ENCODE measurements at regions not wholly inside any gene's neighbourhood (a gene's known extent, or its start where the extent isn't known, plus 50 kb on each side); places are given as distances from the start of the nearest gene placed in this dataset.

GRCh38 chr5:114935490-114935889 is 234.2 kb downstream of the TRIM36 start:
- Histone ChIP-seq H3K79me2 (ENCODE audit: low read length) (no peaks in the 10 kb centered on the region), H3K36me3 (replicated peaks; ENCODE audit: insufficient read depth, low read length) (no peaks in the 10 kb centered on the region), H3K9ac (ENCODE audit: low read length) (no peak overlapping the region), H3K4me3 (ENCODE audit: low read length) (no peak overlapping the region), H3K4me1 (ENCODE audit: low read length) (no peaks in the 10 kb centered on the region), H4K20me1 (ENCODE audit: insufficient read depth, low read length) (no peaks in the 10 kb centered on the region), H3K9me3 (replicated peaks; ENCODE audit: insufficient read depth, low read length) (no peaks in the 10 kb centered on the region), H2AFZ (ENCODE audit: low read length) (no peak overlapping the region), H3K9me2 (replicated peaks; ENCODE audit: insufficient read depth, low read length) (no peaks in the 10 kb centered on the region), H3K27ac (ENCODE audit: low read length) (no peak overlapping the region), H3F3A (ENCODE audit: insufficient read depth, low read length) (no peaks in the 10 kb centered on the region), H3K4me2 (ENCODE audit: low read depth, low read length) (no peak overlapping the region), H3K27me3 (replicated peaks; ENCODE audit: insufficient read depth, low read length) (no peaks in the 10 kb centered on the region)
- TF ChIP-seq EZH2phosphoT487 (IDR thresholded peaks at IDR 0.05; ENCODE audit: low read length) (no peak), EZH2 (optimal IDR thresholded peaks at IDR 0.05; ENCODE audit: low read depth, low read length) (no peak), CTCF (IDR thresholded peaks at IDR 0.05; ENCODE audit: low read length) (no peak)
- no peak for DNase-seq

- H3K9ac ChIP-seq (ENCODE audit: low read length), result no peak overlapping the region
Observed at GRCh38 chr5:114928644-114929462, 240.9 kb downstream of the TRIM36 start.

GRCh38 chr5:114924769-114925168 is 244.9 kb downstream of the TRIM36 start:
- H3K9me2 ChIP-seq (replicated peaks; ENCODE audit: insufficient read depth, low read length), result no peaks in the 10 kb centered on the region
- no peak overlapping the region for H3K27ac ChIP-seq (ENCODE audit: low read length)
- H3K79me2 ChIP-seq (ENCODE audit: low read length), result no peaks in the 10 kb centered on the region
- no peaks in the 10 kb centered on the region for H3F3A ChIP-seq (ENCODE audit: insufficient read depth, low read length)
- TF ChIP-seq CTCF (IDR thresholded peaks at IDR 0.05; ENCODE audit: low read length) (no peak), EZH2phosphoT487 (IDR thresholded peaks at IDR 0.05; ENCODE audit: low read length) (no peak), EZH2 (optimal IDR thresholded peaks at IDR 0.05; ENCODE audit: low read depth, low read length) (no peak)
- no peaks in the 10 kb centered on the region for H4K20me1 ChIP-seq (ENCODE audit: insufficient read depth, low read length)
- no peak overlapping the region for H3K9ac ChIP-seq (ENCODE audit: low read length)
- DNase-seq, result no peak
- no peak overlapping the region for H2AFZ ChIP-seq (ENCODE audit: low read length)
- no peaks in the 10 kb centered on the region for H3K27me3 ChIP-seq (replicated peaks; ENCODE audit: insufficient read depth, low read length)
- no peak overlapping the region for H3K4me3 ChIP-seq (ENCODE audit: low read length)
- no peaks in the 10 kb centered on the region for H3K36me3 ChIP-seq (replicated peaks; ENCODE audit: insufficient read depth, low read length)
- H3K9me3 ChIP-seq (replicated peaks; ENCODE audit: insufficient read depth, low read length), result no peaks in the 10 kb centered on the region
- H3K4me1 ChIP-seq (ENCODE audit: low read length), result no peaks in the 10 kb centered on the region
- H3K4me2 ChIP-seq (ENCODE audit: low read depth, low read length), result no peak overlapping the region

More at GRCh38 chr5:114928644-114929462, 240.9 kb downstream of the TRIM36 start:
- Histone ChIP-seq H3K79me2 (ENCODE audit: low read length) (no peaks in the 10 kb centered on the region), H4K20me1 (ENCODE audit: insufficient read depth, low read length) (no peaks in the 10 kb centered on the region), H3K27ac (ENCODE audit: low read length) (no peak overlapping the region), H3K36me3 (replicated peaks; ENCODE audit: insufficient read depth, low read length) (no peaks in the 10 kb centered on the region), H3K4me3 (ENCODE audit: low read length) (no peak overlapping the region), H3K9me3 (replicated peaks; ENCODE audit: insufficient read depth, low read length) (no peaks in the 10 kb centered on the region), H3K27me3 (replicated peaks; ENCODE audit: insufficient read depth, low read length) (no peaks in the 10 kb centered on the region), H3K4me2 (ENCODE audit: low read depth, low read length) (no peak overlapping the region), H3K9me2 (replicated peaks; ENCODE audit: insufficient read depth, low read length) (no peaks in the 10 kb centered on the region), H3K4me1 (ENCODE audit: low read length) (no peaks in the 10 kb centered on the region), H3F3A (ENCODE audit: insufficient read depth, low read length) (no peaks in the 10 kb centered on the region), H2AFZ (ENCODE audit: low read length) (no peak overlapping the region)
- DNase-seq, result no peak
- TF ChIP-seq CTCF (IDR thresholded peaks at IDR 0.05; ENCODE audit: low read length) (no peak), EZH2 (optimal IDR thresholded peaks at IDR 0.05; ENCODE audit: low read depth, low read length) (no peak), EZH2phosphoT487 (IDR thresholded peaks at IDR 0.05; ENCODE audit: low read length) (no peak)
